WI38 (cell line): ENCODE measurements at regions not wholly inside any gene's neighbourhood (a gene's known extent, or its start where the extent isn't known, plus 50 kb on each side); places are given as distances from the start of the nearest gene placed in this dataset.
"Not testable (repeated sequence)": the region's sequence is repeated elsewhere in the genome, so short reads cannot be mapped to it uniquely, and the experiment has no call there.

Experiments
- H3K4me3 ChIP-seq: 2 replicates; pipeline ENCODE4 v1.5.1; 2011; ENCODE audit warnings: low read depth, mild to moderate bottlenecking, control low read depth, low read length
- CTCF ChIP-seq: IDR thresholded peaks from 2 replicates; pipeline ENCODE4 v1.5.1; 2012; ENCODE audit warnings: low read depth, mild to moderate bottlenecking, control low read depth, low read length

GRCh38 chr1:219074084-219074728, 99.5 kb upstream of the LYPLAL1 start:
- H3K4me3 ChIP-seq = no peak overlapping the region
- no peak for TF ChIP-seq CTCF

GRCh38 chr1:219075121-219075879, 98.4 kb upstream of the LYPLAL1 start:
- H3K4me3 ChIP-seq = no peak overlapping the region
- TF ChIP-seq CTCF = no peak

GRCh38 chr1:219076326-219076937, 97.2 kb upstream of the LYPLAL1 start:
- no peak for TF ChIP-seq CTCF
- no peak overlapping the region for H3K4me3 ChIP-seq

GRCh38 chr1:219077767-219078166, 95.9 kb upstream of the LYPLAL1 start:
- not testable (repeated sequence) for H3K4me3 ChIP-seq

- no peak for TF ChIP-seq CTCF
- H3K4me3 ChIP-seq = no peak overlapping the region
Measured at GRCh38 chr1:219081943-219082925, 91.4 kb upstream of the LYPLAL1 start.

GRCh38 chr1:219083631-219084030, 90.0 kb upstream of the LYPLAL1 start:
- no peak for TF ChIP-seq CTCF
- H3K4me3 ChIP-seq = no peak overlapping the region

- TF ChIP-seq CTCF = no peak
- no peak overlapping the region for H3K4me3 ChIP-seq
Measured at GRCh38 chr1:219085082-219085481, 88.6 kb upstream of the LYPLAL1 start.
